ENCODE measurements at regions not wholly inside any gene's neighbourhood (a gene's known extent, or its start where the extent isn't known, plus 50 kb on each side); places are given as distances from the start of the nearest gene placed in this dataset.

GRCh38 chr13:58598241-58598640, 966.7 kb downstream of the PCDH17 start:
- no peak overlapping the region for H3K27ac ChIP-seq (ENCODE audit: low read length in 2 of 2)
- Mint-ChIP-seq H3K4me3 (no peak overlapping the region), H3K27ac (no peak overlapping the region), H3K9me3 (ENCODE audit: insufficient read depth) (no peaks in the 10 kb centered on the region), H3K4me1 (no peaks in the 10 kb centered on the region), H3K27me3 (no peaks in the 10 kb centered on the region)
- ChIA-PET CTCF (no interaction called here), POLR2A (no interaction called here)
- H3K36me3 ChIP-seq (replicated peaks in 1 of 2; ENCODE audit: control extremely low read depth in 1 of 2, control insufficient read depth in 1 of 2, extremely low read depth in 1 of 2, insufficient read depth in 2 of 2, low read length in 1 of 2) = no peaks in the 10 kb centered on the region
- H2AFZ ChIP-seq (ENCODE audit: insufficient read depth, low read depth, low read length, poor library complexity, severe bottlenecking) = no peak overlapping the region
- H3K4me3 ChIP-seq (ENCODE audit: control extremely low read depth in 1 of 5, extremely low read depth in 1 of 5, insufficient read depth in 1 of 5, low read depth in 2 of 5, low read length in 4 of 5) = no peak overlapping the region
- H3K9ac ChIP-seq (ENCODE audit: low read length) = no peak overlapping the region
- ATAC-seq (ENCODE audit: low read depth) = no peak
- TF ChIP-seq EZH2 (IDR thresholded peaks at IDR 0.05; ENCODE audit: borderline replicate concordance, insufficient read depth, low read depth, low read length, poor library complexity, severe bottlenecking) (no peak), CTCF (IDR thresholded peaks at IDR 0.05) (no peak)
- no peaks in the 10 kb centered on the region for H3K9me3 ChIP-seq (ENCODE audit: control extremely low read depth in 1 of 3, control insufficient read depth in 2 of 3, insufficient read depth in 1 of 3, low read length in 2 of 3)
- H3K79me2 ChIP-seq (ENCODE audit: control insufficient read depth, insufficient read depth, low read length) = no peaks in the 10 kb centered on the region
- WGBS (ENCODE audit: insufficient coverage) = no CpG with 5 or more reads among the region's 2 CpGs
- no peaks in the 10 kb centered on the region for H4K20me1 ChIP-seq (ENCODE audit: control insufficient read depth, insufficient read depth, low read length, poor library complexity, severe bottlenecking)
- no peak overlapping the region for H3K4me2 ChIP-seq (replicated peaks; ENCODE audit: low read depth, low read length, poor library complexity, severe bottlenecking)
- H3K27me3 ChIP-seq (replicated peaks in 1 of 4; ENCODE audit: control extremely low read depth in 1 of 4, control insufficient read depth in 3 of 4, insufficient read depth in 4 of 4, low read length in 3 of 4) = no peaks in the 10 kb centered on the region
- intact Hi-C loops (cut with micrococcal nuclease) = no loop called here
- DNase-seq = no peak
- no peaks in the 10 kb centered on the region for H3K4me1 ChIP-seq (ENCODE audit: control insufficient read depth in 2 of 2, insufficient read depth in 2 of 2, low read length in 2 of 2)

- H3K9me3 ChIP-seq (ENCODE audit: control extremely low read depth in 1 of 3, control insufficient read depth in 2 of 3, insufficient read depth in 1 of 3, low read length in 2 of 3) = peaks cover 0 to 12% (median 0%) of the 10 kb centered on the region in 3 donors
- H3K27ac ChIP-seq (ENCODE audit: low read length in 2 of 2) = no peak overlapping the region
- Mint-ChIP-seq H3K4me3 (no peak overlapping the region), H3K27me3 (no peaks in the 10 kb centered on the region), H3K9me3 (ENCODE audit: insufficient read depth) (peaks cover 16% of the 10 kb centered on the region), H3K27ac (no peak overlapping the region), H3K4me1 (no peaks in the 10 kb centered on the region)
- TF ChIP-seq CTCF (IDR thresholded peaks at IDR 0.05) = no peak
- no peak for TF ChIP-seq EZH2 (IDR thresholded peaks at IDR 0.05; ENCODE audit: borderline replicate concordance, insufficient read depth, low read depth, low read length, poor library complexity, severe bottlenecking)
- WGBS (ENCODE audit: insufficient coverage) = 88% methylated on average over 11 of the region's 11 CpGs
- intact Hi-C loops (cut with micrococcal nuclease) = no loop called here
- ChIA-PET CTCF (no interaction called here), POLR2A (no interaction called here)
- no peak overlapping the region for H3K4me2 ChIP-seq (replicated peaks; ENCODE audit: low read depth, low read length, poor library complexity, severe bottlenecking)
- no peak for DNase-seq
- no peaks in the 10 kb centered on the region for H3K36me3 ChIP-seq (replicated peaks in 1 of 2; ENCODE audit: control extremely low read depth in 1 of 2, control insufficient read depth in 1 of 2, extremely low read depth in 1 of 2, insufficient read depth in 2 of 2, low read length in 1 of 2)
- H3K9ac ChIP-seq (ENCODE audit: low read length) = no peak overlapping the region
- no peak overlapping the region for H3K4me3 ChIP-seq (ENCODE audit: control extremely low read depth in 1 of 5, extremely low read depth in 1 of 5, insufficient read depth in 1 of 5, low read depth in 2 of 5, low read length in 4 of 5)
- H2AFZ ChIP-seq (ENCODE audit: insufficient read depth, low read depth, low read length, poor library complexity, severe bottlenecking) = no peak overlapping the region
- H3K4me1 ChIP-seq (ENCODE audit: control insufficient read depth in 2 of 2, insufficient read depth in 2 of 2, low read length in 2 of 2) = no peaks in the 10 kb centered on the region
- ATAC-seq (ENCODE audit: low read depth) = no peak
- H3K27me3 ChIP-seq (replicated peaks in 1 of 4; ENCODE audit: control extremely low read depth in 1 of 4, control insufficient read depth in 3 of 4, insufficient read depth in 4 of 4, low read length in 3 of 4) = no peaks in the 10 kb centered on the region
- H3K79me2 ChIP-seq (ENCODE audit: control insufficient read depth, insufficient read depth, low read length) = no peaks in the 10 kb centered on the region
- H4K20me1 ChIP-seq (ENCODE audit: control insufficient read depth, insufficient read depth, low read length, poor library complexity, severe bottlenecking) = no peaks in the 10 kb centered on the region
Measured at GRCh38 chr13:58611117-58611516, 979.6 kb downstream of the PCDH17 start.
